Ectodermal cell (in vitro differentiated cells): ENCODE measurements at regions not wholly inside any gene's neighbourhood (a gene's known extent, or its start where the extent isn't known, plus 50 kb on each side); places are given as distances from the start of the nearest gene placed in this dataset.

Experiments used
- H3K27ac ChIP-seq: 2 replicates; pipeline ENCODE4 v1.7.0; 2013; ENCODE audit warnings: mild to moderate bottlenecking, low read depth, low read length; ENCODE audit not compliant: insufficient read depth, poor library complexity, severe bottlenecking
- H3K27me3 ChIP-seq: 2 replicates; pipeline ENCODE4 v1.7.0; 2013; ENCODE audit warnings: mild to moderate bottlenecking, low read length; ENCODE audit not compliant: insufficient read depth, control insufficient read depth, poor library complexity, severe bottlenecking
- H3K36me3 ChIP-seq: one replicate; pipeline ENCODE4 v1.7.0; 2013; ENCODE audit warnings: low read length; ENCODE audit not compliant: control insufficient read depth, insufficient read depth
- H3K4me1 ChIP-seq: one replicate; pipeline ENCODE4 v1.7.0; 2013; ENCODE audit warnings: low read length; ENCODE audit not compliant: control insufficient read depth, insufficient read depth
- H3K4me3 ChIP-seq: 2 replicates; pipeline ENCODE4 v1.7.0; 2013; ENCODE audit warnings: low read depth, low read length, control low read depth; ENCODE audit not compliant: insufficient read depth
- H3K9me3 ChIP-seq: 2 replicates; pipeline ENCODE4 v1.7.0; 2013; ENCODE audit warnings: mild to moderate bottlenecking, low read length, moderate library complexity; ENCODE audit not compliant: control insufficient read depth
- WGBS, 2 experiments: methylation state at CpG; one replicate each; pipeline ENCODE4 v1.1.7; 2013; ENCODE audit warnings: missing lambda C conversion rate in 2 of 2; 5-methylcytosine and 5-hydroxymethylcytosine counted together

- no peaks in the 10 kb centered on the region for H3K27me3 ChIP-seq
- H3K9me3 ChIP-seq, result no peaks in the 10 kb centered on the region
- no peaks in the 10 kb centered on the region for H3K36me3 ChIP-seq
- H3K4me3 ChIP-seq, result no peak overlapping the region
- 92 to 94% methylated on average over 2 to 4 of the region's 4 CpGs for WGBS, 2 experiments
- no peak overlapping the region for H3K27ac ChIP-seq
- H3K4me1 ChIP-seq, result no peaks in the 10 kb centered on the region
Observed at GRCh38 chr15:94780166-94780565, 548.8 kb downstream of the MCTP2 start.

- H3K27ac ChIP-seq, result no peak overlapping the region
- H3K27me3 ChIP-seq, result no peaks in the 10 kb centered on the region
- H3K4me3 ChIP-seq, result no peak overlapping the region
- 46 to 82% methylated on average over 2 of the region's 2 CpGs for WGBS, 2 experiments
- no peaks in the 10 kb centered on the region for H3K9me3 ChIP-seq
- H3K4me1 ChIP-seq, result no peaks in the 10 kb centered on the region
- no peaks in the 10 kb centered on the region for H3K36me3 ChIP-seq
Observed at GRCh38 chr15:94785091-94785490, 553.7 kb downstream of the MCTP2 start.

- Histone ChIP-seq H3K9me3 (no peaks in the 10 kb centered on the region), H3K27ac (no peak overlapping the region), H3K4me3 (no peak overlapping the region), H3K36me3 (no peaks in the 10 kb centered on the region), H3K27me3 (no peaks in the 10 kb centered on the region), H3K4me1 (no peaks in the 10 kb centered on the region)
- 84 to 85% methylated on average over 2 of the region's 2 CpGs for WGBS, 2 experiments
Observed at GRCh38 chr15:94791008-94791407, 559.6 kb downstream of the MCTP2 start.

- H3K4me1 ChIP-seq, result no peaks in the 10 kb centered on the region
- no peaks in the 10 kb centered on the region for H3K27me3 ChIP-seq
- H3K4me3 ChIP-seq, result no peak overlapping the region
- H3K27ac ChIP-seq, result no peak overlapping the region
- H3K9me3 ChIP-seq, result no peaks in the 10 kb centered on the region
- no peaks in the 10 kb centered on the region for H3K36me3 ChIP-seq
- 90 to 94% methylated on average over 2 of the region's 2 CpGs for WGBS, 2 experiments
Observed at GRCh38 chr15:94791510-94791909, 560.1 kb downstream of the MCTP2 start.

- Histone ChIP-seq H3K4me3 (no peak overlapping the region), H3K36me3 (no peaks in the 10 kb centered on the region), H3K9me3 (no peaks in the 10 kb centered on the region), H3K27me3 (no peaks in the 10 kb centered on the region), H3K27ac (no peak overlapping the region), H3K4me1 (no peaks in the 10 kb centered on the region)
- 92 to 94% methylated on average over 2 of the region's 2 CpGs for WGBS, 2 experiments
Observed at GRCh38 chr15:94792196-94792595, 560.8 kb downstream of the MCTP2 start.

- no peak overlapping the region for H3K27ac ChIP-seq
- H3K36me3 ChIP-seq, result no peaks in the 10 kb centered on the region
- no peak overlapping the region for H3K4me3 ChIP-seq
- no peaks in the 10 kb centered on the region for H3K9me3 ChIP-seq
- H3K4me1 ChIP-seq, result no peaks in the 10 kb centered on the region
- 88 to 93% methylated on average over 3 of the region's 3 CpGs for WGBS, 2 experiments
- H3K27me3 ChIP-seq, result no peaks in the 10 kb centered on the region
Observed at GRCh38 chr15:94793207-94793606, 561.8 kb downstream of the MCTP2 start.

GRCh38 chr15:94793641-94794040 is 562.3 kb downstream of the MCTP2 start:
- no peaks in the 10 kb centered on the region for H3K36me3 ChIP-seq
- no peak overlapping the region for H3K4me3 ChIP-seq
- WGBS, 2 experiments, result 82 to 85% methylated on average over 7 of the region's 7 CpGs
- H3K4me1 ChIP-seq, result no peaks in the 10 kb centered on the region
- no peaks in the 10 kb centered on the region for H3K9me3 ChIP-seq
- no peaks in the 10 kb centered on the region for H3K27me3 ChIP-seq
- no peak overlapping the region for H3K27ac ChIP-seq

DNA sequence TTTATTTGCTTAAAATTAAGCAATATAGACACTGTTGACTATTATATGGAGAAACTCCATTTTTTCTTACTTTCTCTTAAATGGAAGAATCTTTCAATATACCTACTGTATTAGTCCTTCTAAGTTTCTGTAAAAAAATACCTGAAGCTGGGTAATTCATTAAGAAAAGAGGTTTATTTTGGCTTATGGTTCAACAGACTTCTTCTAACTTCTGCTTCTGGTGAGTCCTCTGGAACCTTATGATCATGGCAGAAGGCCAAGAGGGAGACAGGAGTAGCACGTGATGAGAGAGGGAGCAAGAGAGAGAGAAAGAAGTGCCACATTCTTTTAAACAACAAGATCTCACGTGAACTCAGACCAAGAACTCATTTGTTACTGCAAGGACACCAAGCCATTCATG is 573.3 kb downstream of the MCTP2 start:
- Histone ChIP-seq H3K36me3 (no peaks in the 10 kb centered on the region), H3K27ac (no peak overlapping the region), H3K4me3 (no peak overlapping the region), H3K9me3 (no peaks in the 10 kb centered on the region), H3K27me3 (no peaks in the 10 kb centered on the region), H3K4me1 (no peaks in the 10 kb centered on the region)
- WGBS, 2 experiments, result 84 to 92% methylated on average over 2 of the region's 2 CpGs

GRCh38 chr15:94815110-94815731 is 583.9 kb downstream of the MCTP2 start:
- Histone ChIP-seq H3K36me3 (no peaks in the 10 kb centered on the region), H3K27ac (no peak overlapping the region), H3K9me3 (no peaks in the 10 kb centered on the region), H3K4me3 (no peak overlapping the region), H3K4me1 (no peaks in the 10 kb centered on the region), H3K27me3 (no peaks in the 10 kb centered on the region)
- 90 to 92% methylated on average over 4 of the region's 4 CpGs for WGBS, 2 experiments

DNA sequence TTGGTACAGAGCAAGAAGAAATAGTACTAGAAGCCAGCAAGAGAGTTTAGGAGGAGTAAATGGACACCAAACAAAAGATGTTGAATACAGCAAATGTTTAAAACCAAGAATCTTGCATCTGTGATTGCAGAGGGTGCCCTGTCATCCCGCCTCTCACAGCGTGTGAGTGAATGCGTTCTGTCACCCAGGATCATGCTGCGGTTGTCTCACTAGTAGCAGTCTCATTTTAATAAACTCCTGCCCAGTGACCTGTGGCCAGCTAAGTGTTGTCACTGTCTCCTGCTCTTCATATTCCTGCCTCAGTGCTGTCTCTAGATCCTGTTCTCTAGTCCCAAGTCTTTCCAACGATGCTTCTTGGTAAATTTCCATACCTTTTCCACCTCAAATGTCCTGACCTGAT is 584.6 kb downstream of the MCTP2 start:
- 90 to 92% methylated on average over 5 of the region's 5 CpGs for WGBS, 2 experiments
- Histone ChIP-seq H3K36me3 (no peaks in the 10 kb centered on the region), H3K27me3 (no peaks in the 10 kb centered on the region), H3K4me3 (no peak overlapping the region), H3K27ac (no peak overlapping the region), H3K9me3 (no peaks in the 10 kb centered on the region), H3K4me1 (no peaks in the 10 kb centered on the region)
